ENCODE measurements at regions not wholly inside any gene's neighbourhood (a gene's known extent, or its start where the extent isn't known, plus 50 kb on each side); places are given as distances from the start of the nearest gene placed in this dataset.

DNA sequence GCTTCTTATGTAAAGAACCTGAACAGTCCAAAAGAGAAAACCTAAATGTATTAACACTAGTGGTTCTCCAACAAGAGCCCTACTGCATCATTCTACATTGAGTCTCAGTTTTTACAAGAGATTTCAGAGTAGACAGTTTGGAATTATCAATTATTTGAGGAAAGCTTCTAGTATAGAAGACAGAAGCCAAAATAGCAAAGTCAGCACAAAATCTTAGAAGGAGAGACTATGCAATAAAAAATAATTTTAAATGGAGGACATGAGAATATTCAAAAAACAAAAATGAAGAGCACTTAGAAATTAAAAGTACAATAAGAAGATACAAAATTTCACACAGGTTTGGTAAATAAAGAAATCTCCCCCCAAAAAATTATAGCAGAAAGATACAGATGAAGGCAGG lies 406.3 kb upstream of the USP15 start:
- no peaks in the 10 kb centered on the region for H3K27me3 Mint-ChIP-seq
- H3K4me3 Mint-ChIP-seq: no peak overlapping the region
- TF ChIP-seq CTCF (IDR thresholded peaks at IDR 0.05): no peak
- ChIA-PET POLR2A (no interaction called here), CTCF (no interaction called here)
- H3K36me3 Mint-ChIP-seq (ENCODE audit: low read depth): no peaks in the 10 kb centered on the region
- H3K9me3 Mint-ChIP-seq: peaks cover 6% of the 10 kb centered on the region
- no peak overlapping the region for H3K27ac Mint-ChIP-seq
- intact Hi-C loops (cut with micrococcal nuclease): no loop called here
- no peaks in the 10 kb centered on the region for H3K4me1 Mint-ChIP-seq (ENCODE audit: low read depth)
- no peak for DNase-seq
- no peak for ATAC-seq

DNA sequence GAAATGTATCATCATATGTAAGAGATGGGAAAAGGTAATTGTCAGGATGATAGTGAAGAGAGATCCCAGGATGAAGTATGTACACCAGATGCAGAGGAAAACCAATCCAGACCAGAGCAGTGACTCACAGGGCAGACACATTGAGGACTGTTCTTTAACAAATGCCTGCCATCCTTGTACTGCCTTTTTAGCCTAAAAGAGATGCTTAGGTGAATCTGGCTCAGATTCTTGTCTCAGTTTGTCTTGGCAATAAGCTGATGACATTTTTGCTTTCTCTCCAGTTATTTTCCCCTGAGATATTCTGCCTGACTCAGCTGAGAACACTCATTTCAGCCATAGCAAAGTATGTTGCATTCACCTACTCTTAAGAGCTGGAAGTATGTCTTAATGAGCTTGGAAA lies 405.3 kb upstream of the USP15 start:
- Mint-ChIP-seq H3K36me3 (ENCODE audit: low read depth) (no peaks in the 10 kb centered on the region), H3K4me3 (no peak overlapping the region), H3K27me3 (no peaks in the 10 kb centered on the region), H3K4me1 (ENCODE audit: low read depth) (no peaks in the 10 kb centered on the region), H3K9me3 (peaks cover 6% of the 10 kb centered on the region), H3K27ac (no peak overlapping the region)
- DNase-seq (no peak), ATAC-seq (no peak)
- intact Hi-C loops (cut with micrococcal nuclease): no loop called here
- ChIA-PET POLR2A (no interaction called here), CTCF (no interaction called here)
- no peak for TF ChIP-seq CTCF (IDR thresholded peaks at IDR 0.05)

- Mint-ChIP-seq H3K36me3 (ENCODE audit: low read depth) (no peaks in the 10 kb centered on the region), H3K27ac (no peak overlapping the region), H3K9me3 (peaks cover 6% of the 10 kb centered on the region), H3K27me3 (no peaks in the 10 kb centered on the region), H3K4me3 (no peak overlapping the region), H3K4me1 (ENCODE audit: low read depth) (no peaks in the 10 kb centered on the region)
- DNase-seq: no peak
- intact Hi-C loops (cut with micrococcal nuclease): no loop called here
- CTCF ChIA-PET: no interaction called here
- ATAC-seq: no peak
- TF ChIP-seq CTCF (IDR thresholded peaks at IDR 0.05): no peak
- POLR2A ChIA-PET: no interaction called here
Measured at GRCh38 chr12:61857968-61858367, 402.2 kb upstream of the USP15 start.

- no peaks in the 10 kb centered on the region for H3K9me3 Mint-ChIP-seq
- no peaks in the 10 kb centered on the region for H3K27me3 Mint-ChIP-seq
- no peak for TF ChIP-seq CTCF (IDR thresholded peaks at IDR 0.05)
- POLR2A ChIA-PET: no interaction called here
- H3K4me3 Mint-ChIP-seq: no peak overlapping the region
- CTCF ChIA-PET: no interaction called here
- no peaks in the 10 kb centered on the region for H3K4me1 Mint-ChIP-seq (ENCODE audit: low read depth)
- no peak overlapping the region for H3K27ac Mint-ChIP-seq
- no peak for ATAC-seq
- H3K36me3 Mint-ChIP-seq (ENCODE audit: low read depth): no peaks in the 10 kb centered on the region
- intact Hi-C loops (cut with micrococcal nuclease): no loop called here
- no peak for DNase-seq
Measured at GRCh38 chr12:61860451-61860850, 399.8 kb upstream of the USP15 start.

DNA sequence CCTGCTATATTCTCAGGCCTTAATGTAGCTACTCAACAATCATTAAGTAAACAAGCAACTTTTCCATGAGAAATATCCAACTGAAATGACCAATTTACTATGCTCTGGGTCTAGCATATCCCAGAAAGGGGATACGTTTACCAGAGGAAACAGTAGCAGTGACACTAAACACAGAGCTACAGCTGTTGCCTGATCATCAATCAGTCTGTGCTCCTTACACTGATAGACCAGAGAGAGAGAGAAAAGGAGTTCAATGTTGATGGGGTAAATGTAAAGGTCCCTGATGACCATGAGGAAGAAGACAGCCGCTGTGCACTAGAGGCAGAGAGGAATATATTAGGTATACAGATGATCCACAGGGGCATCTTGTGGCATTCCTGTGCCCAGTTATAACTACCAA lies 397.2 kb upstream of the USP15 start:
- Mint-ChIP-seq H3K36me3 (ENCODE audit: low read depth) (no peaks in the 10 kb centered on the region), H3K4me3 (no peak overlapping the region), H3K27me3 (no peaks in the 10 kb centered on the region), H3K4me1 (ENCODE audit: low read depth) (no peaks in the 10 kb centered on the region), H3K9me3 (no peaks in the 10 kb centered on the region), H3K27ac (no peak overlapping the region)
- DNase-seq (no peak), ATAC-seq (no peak)
- CTCF ChIA-PET: no interaction called here
- intact Hi-C loops (cut with micrococcal nuclease): no loop called here
- no peak for TF ChIP-seq CTCF (IDR thresholded peaks at IDR 0.05)
- POLR2A ChIA-PET: no interaction called here
